HCT116 (cell line): ENCODE measurements at regions not wholly inside any gene's neighbourhood (a gene's known extent, or its start where the extent isn't known, plus 50 kb on each side); places are given as distances from the start of the nearest gene placed in this dataset.

Experiments
- ATAC-seq: fragments of 200-7000 bp; cut with Tn5 transposase; 2 replicates; pipeline ENCODE4 v1.9.1; 2020; ENCODE audit warnings: mild to moderate bottlenecking, moderate library complexity
- BruUV-seq: library from RNA; stranded (reverse); fragments of 400-500 nt; replicated peaks from 2 replicates; lab custom pipeline; 2021; lab: Mats Ljungman, UMichigan
- CTCF ChIA-PET: fragments of 300-600 bp; sonication (Branson Sonifier 250); formaldehyde crosslinking; loops from one replicate; lab custom pipeline; 2021; ENCODE audit warnings: antibody characterized with exemption; lab: Charles Lee
- POLR2A ChIA-PET: fragments of 300-600, 350-600 bp; sonication (Branson Sonifier 250); formaldehyde crosslinking; loops from one replicate; lab custom pipeline; 2021; ENCODE audit warnings: antibody characterized with exemption; lab: Charles Lee
- RAD21 ChIA-PET, 2 experiments: fragments of 300-600 bp; sonication (Branson Sonifier 250); formaldehyde crosslinking; loops; one replicate each; lab custom pipeline; 2023; ENCODE audit warnings: low total read pairs in 2 of 2; ENCODE audit not compliant: uncharacterized antibody in 2 of 2, unreplicated experiment in 2 of 2, low non-redundant PET in 1 of 2; lab: Charles Lee
- DNase-seq: peaks from one replicate; pipeline ENCODE4 v3.0.0-alpha.2; 2010; ENCODE audit warnings: low read depth, low spot score
- H2AFZ ChIP-seq: fragments of 200-600 bp; shearing (Covaris generic), sonication (generic); 2 replicates; pipeline ENCODE4 v1.6.1; 2017; ENCODE audit warnings: low read depth, mixed run types, mixed read lengths, antibody characterized with exemption, low read length; ENCODE audit not compliant: poor library complexity, severe bottlenecking
- H3K27ac ChIP-seq: 2 replicates; pipeline ENCODE4 v1.5.1; 2012; ENCODE audit warnings: low read depth, low read length
- H3K27me3 ChIP-seq: fragments of 200-600 bp; sonication (generic); 2 replicates; pipeline ENCODE4 v1.6.1; 2016; ENCODE audit warnings: mixed run types, low read length, mixed read lengths; ENCODE audit not compliant: insufficient read depth
- H3K36me3 ChIP-seq, 2 experiments: fragments of 200-500 bp in 1 of 2; fragments of 200-600 bp in 1 of 2; sonication (Bioruptor generic) in 1 of 2; sonication (generic) in 1 of 2; 2 replicates each; pipeline versions ENCODE4 v1.5.1 to v1.6.1; 2014 to 2016; ENCODE audit warnings: low read length in 2 of 2, inconsistent platforms in 1 of 2, mixed read lengths in 1 of 2, mixed run types in 1 of 2; ENCODE audit not compliant: insufficient read depth in 2 of 2, control insufficient read depth in 1 of 2
- H3K4me1 ChIP-seq, 2 experiments: fragments of 200-600 bp in 1 of 2; sonication (generic) in 1 of 2; 2 replicates each; pipeline versions ENCODE4 v1.5.1 to v1.6.1; 2012 to 2017; ENCODE audit warnings: low read length in 2 of 2, inconsistent platforms in 1 of 2, mild to moderate bottlenecking in 1 of 2, mixed read lengths in 1 of 2, mixed run types in 1 of 2, moderate library complexity in 1 of 2; ENCODE audit not compliant: insufficient read depth in 2 of 2, control insufficient read depth in 1 of 2
- H3K4me2 ChIP-seq: fragments of 200-600 bp; sonication (generic); 2 replicates; pipeline ENCODE4 v1.6.1; 2017; ENCODE audit warnings: mixed run types, low read length, mixed read lengths
- H3K4me3 ChIP-seq, 2 experiments: fragments of 200-600 bp in 1 of 2; sonication (generic) in 1 of 2; replicated peaks in 1 of 2; 2 replicates each; pipeline ENCODE4 v1.5.1; 2011 to 2016; ENCODE audit warnings: low read length in 2 of 2, control low read depth in 1 of 2, low read depth in 1 of 2, mild to moderate bottlenecking in 1 of 2, mixed read lengths in 1 of 2, mixed run types in 1 of 2
- H3K79me2 ChIP-seq: fragments of 200-600 bp; sonication (generic); 2 replicates; pipeline ENCODE4 v1.6.1; 2017; ENCODE audit warnings: mild to moderate bottlenecking, mixed run types, low read length, moderate library complexity, mixed read lengths; ENCODE audit not compliant: insufficient read depth
- H3K9ac ChIP-seq: fragments of 200-600 bp; sonication (generic); 2 replicates; pipeline ENCODE4 v1.6.1; 2016; ENCODE audit warnings: low read length, mixed read lengths
- H3K9me2 ChIP-seq: fragments of 200-600 bp; sonication (generic), shearing (Covaris generic); 2 replicates; pipeline ENCODE4 v1.6.1; 2017; ENCODE audit warnings: mixed run types, mild to moderate bottlenecking, moderate library complexity; ENCODE audit not compliant: insufficient read depth
- H3K9me3 ChIP-seq, 2 experiments: fragments of 200-500 bp in 1 of 2; fragments of 200-600 bp in 1 of 2; sonication (Bioruptor generic) in 1 of 2; sonication (generic) in 1 of 2; 2 replicates each; pipeline ENCODE4 v1.6.1; 2014 to 2017; ENCODE audit warnings: low read length in 2 of 2, mixed read lengths in 2 of 2, inconsistent platforms in 1 of 2, low read depth in 1 of 2, mild to moderate bottlenecking in 1 of 2, mixed run types in 1 of 2, moderate library complexity in 1 of 2; ENCODE audit not compliant: control insufficient read depth in 1 of 2, insufficient read depth in 1 of 2
- H4K20me1 ChIP-seq: fragments of 200-600 bp; sonication (generic), shearing (Covaris generic); 2 replicates; pipeline ENCODE4 v1.6.1; 2017; ENCODE audit warnings: mixed run types, mild to moderate bottlenecking, moderate library complexity; ENCODE audit not compliant: insufficient read depth
- CBX3 ChIP-seq: IDR thresholded peaks from 2 replicates; pipeline ENCODE4 v1.6.1; 2012; ENCODE audit warnings: low read depth
- ELF1 ChIP-seq: IDR thresholded peaks from 2 replicates; pipeline ENCODE4 v1.6.1; 2012; ENCODE audit warnings: low read depth, borderline replicate concordance
- FOSL1 ChIP-seq: IDR thresholded peaks from 2 replicates; pipeline ENCODE4 v1.6.1; 2012; ENCODE audit warnings: low read depth
- POLR2AphosphoS5 ChIP-seq: IDR thresholded peaks from 2 replicates; pipeline ENCODE4 v1.6.1; 2011; ENCODE audit warnings: mild to moderate bottlenecking, low read depth, low read length, moderate library complexity
- RAD21 ChIP-seq: IDR thresholded peaks from 2 replicates; pipeline ENCODE4 v1.6.1; 2012; ENCODE audit warnings: low read depth, mild to moderate bottlenecking
- REST ChIP-seq: IDR thresholded peaks from 2 replicates; pipeline ENCODE4 v1.6.1; 2012; ENCODE audit warnings: low read depth
- SIN3A ChIP-seq: IDR thresholded peaks from 2 replicates; pipeline ENCODE4 v1.6.1; 2012; ENCODE audit warnings: low read depth
- SP1 ChIP-seq: IDR thresholded peaks from 2 replicates; pipeline ENCODE4 v1.6.1; 2012; ENCODE audit warnings: low read depth
- ZFX ChIP-seq: fragments of 450-650 bp; IDR thresholded peaks from 2 replicates; pipeline ENCODE4 v1.6.1; 2017
- intact Hi-C: fragments of 100-400 bp; cut with micrococcal nuclease; formaldehyde crosslinking; loops from 2 replicates; pipeline ENCODE4 v1.10.0; 2022
- TF ChIP-seq, protein P1 (sequence below): IDR thresholded peaks from 2 replicates; pipeline ENCODE4 v1.6.1; 2012
- TF ChIP-seq, protein P2 (sequence below): IDR thresholded peaks from 2 replicates; pipeline ENCODE4 v1.6.1; 2011; ENCODE audit warnings: mild to moderate bottlenecking, low read length, moderate library complexity; ENCODE audit not compliant: insufficient replicate concordance; ENCODE audit errors: extremely low read depth

GRCh38 chr2:100753881-100754280 lies 66.1 kb upstream of the NPAS2 start:
- CTCF ChIA-PET: no interaction called here
- Histone ChIP-seq H3K4me2 (no peak overlapping the region), H4K20me1 (no peaks in the 10 kb centered on the region), H3K79me2 (no peaks in the 10 kb centered on the region), H3K27ac (no peak overlapping the region), H3K9me2 (no peaks in the 10 kb centered on the region), H3K36me3 (no peaks in the 10 kb centered on the region), H3K4me1 (peaks cover 0 to 30% of the 10 kb centered on the region in 2 experiments; a peak in 2 of 4 replicates), H3K9me3 (no peaks in the 10 kb centered on the region), H3K9ac (no peak overlapping the region), H3K4me3 (no peak overlapping the region), H3K27me3 (no peaks in the 10 kb centered on the region), H2AFZ (no peak overlapping the region)
- no peak for DNase-seq
- BruUV-seq: no TSS peak
- RAD21 ChIA-PET: no interaction called here
- ATAC-seq: no peak
- POLR2A ChIA-PET: no interaction called here
- no peak for TF ChIP-seq ZFX
- intact Hi-C loops: no loop called here

- CTCF ChIA-PET: no interaction called here
- Histone ChIP-seq H3K9ac (no peak overlapping the region), H3K27me3 (no peaks in the 10 kb centered on the region), H3K79me2 (no peaks in the 10 kb centered on the region), H3K27ac (no peak overlapping the region), H3K9me2 (no peaks in the 10 kb centered on the region), H3K4me3 (no peak overlapping the region), H4K20me1 (no peaks in the 10 kb centered on the region), H2AFZ (no peak overlapping the region), H3K9me3 (no peaks in the 10 kb centered on the region), H3K36me3 (no peaks in the 10 kb centered on the region), H3K4me1 (peaks cover 0 to 30% of the 10 kb centered on the region in 2 experiments; a peak in 2 of 4 replicates), H3K4me2 (no peak overlapping the region)
- ATAC-seq (no peak), DNase-seq (no peak)
- intact Hi-C loops: no loop called here
- RAD21 ChIA-PET: no interaction called here
- POLR2A ChIA-PET: no interaction called here
- TF ChIP-seq CBX3 (no peak), POLR2AphosphoS5 (no peak), REST (no peak), RAD21 (no peak), ZFX (no peak), SP1 (no peak), ELF1 (no peak), SIN3A (no peak), FOSL1 (no peak)
- TF ChIP-seq, protein P1, sequence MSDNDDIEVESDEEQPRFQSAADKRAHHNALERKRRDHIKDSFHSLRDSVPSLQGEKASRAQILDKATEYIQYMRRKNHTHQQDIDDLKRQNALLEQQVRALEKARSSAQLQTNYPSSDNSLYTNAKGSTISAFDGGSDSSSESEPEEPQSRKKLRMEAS: no peak
- TF ChIP-seq, protein P2, sequence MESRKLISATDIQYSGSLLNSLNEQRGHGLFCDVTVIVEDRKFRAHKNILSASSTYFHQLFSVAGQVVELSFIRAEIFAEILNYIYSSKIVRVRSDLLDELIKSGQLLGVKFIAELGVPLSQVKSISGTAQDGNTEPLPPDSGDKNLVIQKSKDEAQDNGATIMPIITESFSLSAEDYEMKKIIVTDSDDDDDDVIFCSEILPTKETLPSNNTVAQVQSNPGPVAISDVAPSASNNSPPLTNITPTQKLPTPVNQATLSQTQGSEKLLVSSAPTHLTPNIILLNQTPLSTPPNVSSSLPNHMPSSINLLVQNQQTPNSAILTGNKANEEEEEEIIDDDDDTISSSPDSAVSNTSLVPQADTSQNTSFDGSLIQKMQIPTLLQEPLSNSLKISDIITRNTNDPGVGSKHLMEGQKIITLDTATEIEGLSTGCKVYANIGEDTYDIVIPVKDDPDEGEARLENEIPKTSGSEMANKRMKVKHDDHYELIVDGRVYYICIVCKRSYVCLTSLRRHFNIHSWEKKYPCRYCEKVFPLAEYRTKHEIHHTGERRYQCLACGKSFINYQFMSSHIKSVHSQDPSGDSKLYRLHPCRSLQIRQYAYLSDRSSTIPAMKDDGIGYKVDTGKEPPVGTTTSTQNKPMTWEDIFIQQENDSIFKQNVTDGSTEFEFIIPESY: no peak
- no TSS peak for BruUV-seq
Observed at GRCh38 chr2:100754951-100755350, 65.0 kb upstream of the NPAS2 start.
